ENCODE measurements at regions not wholly inside any gene's neighbourhood (a gene's known extent, or its start where the extent isn't known, plus 50 kb on each side); places are given as distances from the start of the nearest gene placed in this dataset.

- no peak for TF ChIP-seq AFF4 (CRISPR knock-in tag; IDR thresholded peaks at IDR 0.05)
- TF ChIP-seq BCL6 (CRISPR knock-in tag; IDR thresholded peaks at IDR 0.05): no peak
- TF ChIP-seq SIRT6 (IDR thresholded peaks at IDR 0.05; ENCODE audit: low read depth, low read length): no peak
- no peak for TF ChIP-seq TRIM25 (IDR thresholded peaks at IDR 0.05; ENCODE audit: borderline replicate concordance)
- TF ChIP-seq ZNF174 (CRISPR knock-in tag; IDR thresholded peaks at IDR 0.05): no peak
- no peak for TF ChIP-seq CREB3 (tag; conservative IDR thresholded peaks at IDR 0.05; ENCODE audit: low read depth)
Observed at GRCh38 chr1:42086146-42086545, 67.1 kb upstream of the GUCA2B start (continued).
